ENCODE measurements at regions not wholly inside any gene's neighbourhood (a gene's known extent, or its start where the extent isn't known, plus 50 kb on each side); places are given as distances from the start of the nearest gene placed in this dataset.

GRCh38 chr1:63046539-63046938, 262.6 kb downstream of the ATG4C start:
- H3K4me3 ChIP-seq (ENCODE audit: low read length) = no peak overlapping the region
- TF ChIP-seq CTCF (conservative IDR thresholded peaks at IDR 0.05; ENCODE audit: low read depth, low read length) = no peak
- DNase-seq (ENCODE audit: low read depth) = no peak

GRCh38 chr1:63049135-63049534, 265.2 kb downstream of the ATG4C start:
- DNase-seq (ENCODE audit: low read depth) = no peak
- TF ChIP-seq CTCF (conservative IDR thresholded peaks at IDR 0.05; ENCODE audit: low read depth, low read length) = no peak

GRCh38 chr1:63051356-63051755, 267.4 kb downstream of the ATG4C start:
- H3K4me3 ChIP-seq (ENCODE audit: low read length) = no peak overlapping the region
- DNase-seq (ENCODE audit: low read depth) = no peak
- TF ChIP-seq CTCF (conservative IDR thresholded peaks at IDR 0.05; ENCODE audit: low read depth, low read length) = no peak

More at GRCh38 chr1:63049135-63049534, 265.2 kb downstream of the ATG4C start:
- no peak overlapping the region for H3K4me3 ChIP-seq (ENCODE audit: low read length)

GRCh38 chr1:63051886-63052285, 268.0 kb downstream of the ATG4C start:
- no peak for DNase-seq (ENCODE audit: low read depth)
- no peak overlapping the region for H3K4me3 ChIP-seq (ENCODE audit: low read length)
- no peak for TF ChIP-seq CTCF (conservative IDR thresholded peaks at IDR 0.05; ENCODE audit: low read depth, low read length)

- no peak overlapping the region for H3K4me3 ChIP-seq (ENCODE audit: low read length)
- no peak for TF ChIP-seq CTCF (conservative IDR thresholded peaks at IDR 0.05; ENCODE audit: low read depth, low read length)
- no peak for DNase-seq (ENCODE audit: low read depth)
Measured at GRCh38 chr1:63054184-63054583, 268.2 kb upstream of the FOXD3 start.

GRCh38 chr1:63063367-63063766, 259.0 kb upstream of the FOXD3 start:
- TF ChIP-seq CTCF (conservative IDR thresholded peaks at IDR 0.05; ENCODE audit: low read depth, low read length) = peak; percentile 15
- no peak for DNase-seq (ENCODE audit: low read depth)

GRCh38 chr1:63064135-63064534, 258.2 kb upstream of the FOXD3 start:
- H3K4me3 ChIP-seq (ENCODE audit: low read length) = no peak overlapping the region
- no peak for DNase-seq (ENCODE audit: low read depth)
- no peak for TF ChIP-seq CTCF (conservative IDR thresholded peaks at IDR 0.05; ENCODE audit: low read depth, low read length)

More at GRCh38 chr1:63063367-63063766, 259.0 kb upstream of the FOXD3 start:
- H3K4me3 ChIP-seq (ENCODE audit: low read length) = no peak overlapping the region
